ENCODE measurements at regions not wholly inside any gene's neighbourhood (a gene's known extent, or its start where the extent isn't known, plus 50 kb on each side); places are given as distances from the start of the nearest gene placed in this dataset.

- TF ChIP-seq CTCF (IDR thresholded peaks at IDR 0.05; ENCODE audit: low read depth, low read length, missing control alignments), result no peak
- in situ Hi-C loops (cut with HindIII; ENCODE audit: low pct_ligation_motif_present, low sequenced_read_pairs), result no loop called here
Observed at GRCh38 chrX:137423241-137423640, 142.7 kb upstream of the ZIC3 start.

GRCh38 chrX:137418086-137418485, 147.8 kb upstream of the ZIC3 start:
- Histone ChIP-seq H3K27ac (no peak overlapping the region), H3K27me3 (replicated peaks) (no peaks in the 10 kb centered on the region), H3K4me3 (ENCODE audit: low read depth, low read length) (no peak overlapping the region), H3K36me3 (replicated peaks) (no peaks in the 10 kb centered on the region)
- in situ Hi-C loops (cut with HindIII; ENCODE audit: low pct_ligation_motif_present, low sequenced_read_pairs), result no loop called here
- no peak for TF ChIP-seq CTCF (IDR thresholded peaks at IDR 0.05; ENCODE audit: low read depth, low read length, missing control alignments)
- DNase-seq, result no peak

More at GRCh38 chrX:137423241-137423640, 142.7 kb upstream of the ZIC3 start:
- Histone ChIP-seq H3K4me3 (ENCODE audit: low read depth, low read length) (no peak overlapping the region), H3K36me3 (replicated peaks) (no peaks in the 10 kb centered on the region), H3K27me3 (replicated peaks) (peaks cover 4% of the 10 kb centered on the region), H3K27ac (no peak overlapping the region)
- DNase-seq, result no peak

DNA sequence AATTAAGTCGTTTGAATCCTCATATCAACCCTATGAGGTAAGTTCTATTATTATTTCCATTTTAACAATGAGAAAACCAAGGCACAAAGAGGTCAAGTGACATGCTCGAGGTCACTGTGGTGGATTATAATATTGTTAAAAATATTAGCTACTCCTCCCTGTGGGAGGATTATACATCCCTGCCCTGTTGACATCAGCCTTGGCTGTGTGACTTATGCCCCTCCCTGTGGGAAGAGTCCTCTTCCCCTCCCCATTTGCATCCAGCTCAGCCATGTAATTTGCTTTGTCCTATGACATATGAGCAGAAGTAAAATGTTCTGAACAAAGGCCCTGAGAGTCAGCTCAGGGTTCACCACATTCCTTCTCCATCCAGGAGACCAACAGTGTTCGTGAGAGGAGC, 152.7 kb upstream of the ZIC3 start:
- in situ Hi-C loops (cut with HindIII; ENCODE audit: low pct_ligation_motif_present, low sequenced_read_pairs), result no loop called here
- H3K27ac ChIP-seq, result no peak overlapping the region
- no peak overlapping the region for H3K4me3 ChIP-seq (ENCODE audit: low read depth, low read length)
- no peaks in the 10 kb centered on the region for H3K27me3 ChIP-seq (replicated peaks)
- no peak for TF ChIP-seq CTCF (IDR thresholded peaks at IDR 0.05; ENCODE audit: low read depth, low read length, missing control alignments)
- H3K36me3 ChIP-seq (replicated peaks), result no peaks in the 10 kb centered on the region
- DNase-seq, result no peak

GRCh38 chrX:137405449-137406140, 160.3 kb upstream of the ZIC3 start:
- no peak overlapping the region for H3K27ac ChIP-seq
- H3K4me3 ChIP-seq (ENCODE audit: low read depth, low read length), result no peak overlapping the region
- TF ChIP-seq CTCF (IDR thresholded peaks at IDR 0.05; ENCODE audit: low read depth, low read length, missing control alignments), result no peak
- H3K27me3 ChIP-seq (replicated peaks), result no peaks in the 10 kb centered on the region
- DNase-seq, result no peak
- no peaks in the 10 kb centered on the region for H3K36me3 ChIP-seq (replicated peaks)
- in situ Hi-C loops (cut with HindIII; ENCODE audit: low pct_ligation_motif_present, low sequenced_read_pairs), result no loop called here

DNA sequence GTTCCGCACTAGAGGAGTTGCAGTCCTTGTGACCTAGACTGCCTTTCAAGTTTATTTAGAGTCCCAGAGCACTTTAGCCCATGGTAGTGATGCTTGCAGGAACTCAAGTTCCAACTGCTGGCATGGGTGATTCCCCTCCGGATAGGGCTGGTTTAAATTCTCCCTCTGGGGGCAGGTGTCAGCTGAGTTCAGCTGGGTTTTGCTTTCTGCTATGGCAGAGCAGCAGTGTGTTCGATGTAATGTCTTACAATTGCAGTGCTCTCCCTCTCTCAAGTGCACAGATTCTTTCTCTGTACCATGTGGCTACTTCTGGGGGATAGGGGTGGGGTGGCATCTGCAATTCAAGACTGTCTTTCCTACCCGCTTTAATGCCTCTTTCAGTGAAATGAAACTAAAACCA, 164.8 kb upstream of the ZIC3 start:
- no peak overlapping the region for H3K4me3 ChIP-seq (ENCODE audit: low read depth, low read length)
- H3K36me3 ChIP-seq (replicated peaks), result no peaks in the 10 kb centered on the region
- no peak overlapping the region for H3K27ac ChIP-seq
- in situ Hi-C loops (cut with HindIII; ENCODE audit: low pct_ligation_motif_present, low sequenced_read_pairs), result no loop called here
- no peak for DNase-seq
- TF ChIP-seq CTCF (IDR thresholded peaks at IDR 0.05; ENCODE audit: low read depth, low read length, missing control alignments), result no peak
- H3K27me3 ChIP-seq (replicated peaks), result no peaks in the 10 kb centered on the region

- H3K27me3 ChIP-seq (replicated peaks), result no peaks in the 10 kb centered on the region
- in situ Hi-C loops (cut with HindIII; ENCODE audit: low pct_ligation_motif_present, low sequenced_read_pairs), result no loop called here
- DNase-seq, result no peak
- TF ChIP-seq CTCF (IDR thresholded peaks at IDR 0.05; ENCODE audit: low read depth, low read length, missing control alignments), result no peak
- H3K36me3 ChIP-seq (replicated peaks), result no peaks in the 10 kb centered on the region
- H3K4me3 ChIP-seq (ENCODE audit: low read depth, low read length), result no peak overlapping the region
- no peak overlapping the region for H3K27ac ChIP-seq
Observed at GRCh38 chrX:137387646-137388045, 178.3 kb upstream of the ZIC3 start.

Data from brain microvascular endothelial cell (primary cell).